ENCODE measurements at regions not wholly inside any gene's neighbourhood (a gene's known extent, or its start where the extent isn't known, plus 50 kb on each side); places are given as distances from the start of the nearest gene placed in this dataset.

DNA sequence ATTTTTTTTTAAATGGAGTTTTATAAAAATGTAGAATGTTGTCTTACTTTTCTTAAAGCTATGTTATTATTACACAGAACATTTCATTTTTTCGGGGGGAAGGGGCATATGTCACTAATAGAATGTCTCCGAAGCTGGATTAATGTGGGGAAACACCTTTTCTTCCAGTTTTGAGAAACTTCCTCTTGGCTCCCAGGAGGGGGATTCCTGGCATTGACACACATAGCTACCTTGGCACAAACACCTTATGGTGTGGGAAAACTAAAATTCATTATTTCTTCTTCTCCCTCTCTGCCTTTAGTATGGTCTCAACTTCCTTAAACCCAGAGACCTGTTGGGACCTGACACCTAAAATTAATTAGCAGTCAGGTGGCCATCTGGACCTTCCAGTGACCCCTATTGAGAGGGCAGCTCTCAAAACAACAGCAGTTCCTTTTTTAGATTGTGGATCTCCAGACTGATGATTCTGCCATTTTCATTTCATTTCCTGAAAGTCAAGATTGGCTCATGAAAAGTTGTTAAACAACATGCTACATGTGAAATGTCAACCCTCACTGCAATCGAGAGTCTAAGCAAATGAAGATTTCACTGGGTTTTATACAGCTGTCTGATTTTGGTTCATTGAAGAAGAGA lies 70.1 kb upstream of the EDEM3 start:
- TF ChIP-seq, protein P1, sequence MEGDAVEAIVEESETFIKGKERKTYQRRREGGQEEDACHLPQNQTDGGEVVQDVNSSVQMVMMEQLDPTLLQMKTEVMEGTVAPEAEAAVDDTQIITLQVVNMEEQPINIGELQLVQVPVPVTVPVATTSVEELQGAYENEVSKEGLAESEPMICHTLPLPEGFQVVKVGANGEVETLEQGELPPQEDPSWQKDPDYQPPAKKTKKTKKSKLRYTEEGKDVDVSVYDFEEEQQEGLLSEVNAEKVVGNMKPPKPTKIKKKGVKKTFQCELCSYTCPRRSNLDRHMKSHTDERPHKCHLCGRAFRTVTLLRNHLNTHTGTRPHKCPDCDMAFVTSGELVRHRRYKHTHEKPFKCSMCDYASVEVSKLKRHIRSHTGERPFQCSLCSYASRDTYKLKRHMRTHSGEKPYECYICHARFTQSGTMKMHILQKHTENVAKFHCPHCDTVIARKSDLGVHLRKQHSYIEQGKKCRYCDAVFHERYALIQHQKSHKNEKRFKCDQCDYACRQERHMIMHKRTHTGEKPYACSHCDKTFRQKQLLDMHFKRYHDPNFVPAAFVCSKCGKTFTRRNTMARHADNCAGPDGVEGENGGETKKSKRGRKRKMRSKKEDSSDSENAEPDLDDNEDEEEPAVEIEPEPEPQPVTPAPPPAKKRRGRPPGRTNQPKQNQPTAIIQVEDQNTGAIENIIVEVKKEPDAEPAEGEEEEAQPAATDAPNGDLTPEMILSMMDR (conservative IDR thresholded peaks at IDR 0.05; ENCODE audit: low read depth, low read length), result no peak
- no peak for TF ChIP-seq EZH2 (IDR thresholded peaks at IDR 0.05; ENCODE audit: borderline replicate concordance, low read depth, low read length, poor library complexity, severe bottlenecking)
